ENCODE measurements at regions not wholly inside any gene's neighbourhood (a gene's known extent, or its start where the extent isn't known, plus 50 kb on each side); places are given as distances from the start of the nearest gene placed in this dataset.
A peak's percentile ranks its signal among the peaks of the same experiment; 100 is the strongest.
"Not testable (repeated sequence)": the region's sequence is repeated elsewhere in the genome, so short reads cannot be mapped to it uniquely, and the experiment has no call there.

DNA sequence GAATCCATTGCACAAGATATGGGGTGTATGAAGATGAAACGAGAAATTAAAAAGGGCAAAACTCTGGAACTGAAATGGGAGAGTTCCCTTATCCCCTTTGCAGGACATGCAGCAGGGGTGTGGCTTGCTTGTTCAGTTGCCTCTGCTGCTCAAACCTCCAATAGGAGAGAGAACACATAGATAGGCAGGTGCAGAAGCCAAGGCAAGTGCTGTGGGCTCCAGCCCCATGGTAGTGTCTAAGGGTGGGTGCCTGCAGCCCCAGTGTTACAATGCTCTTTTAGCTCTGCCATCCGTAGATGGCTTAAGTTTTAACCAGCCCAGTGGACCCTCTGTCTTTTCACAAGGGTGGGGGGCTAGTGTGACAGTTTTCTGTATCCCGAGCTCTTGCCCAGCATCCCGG lies 69.7 kb downstream of the CMAS start:
- DNase-seq: no peak

DNA sequence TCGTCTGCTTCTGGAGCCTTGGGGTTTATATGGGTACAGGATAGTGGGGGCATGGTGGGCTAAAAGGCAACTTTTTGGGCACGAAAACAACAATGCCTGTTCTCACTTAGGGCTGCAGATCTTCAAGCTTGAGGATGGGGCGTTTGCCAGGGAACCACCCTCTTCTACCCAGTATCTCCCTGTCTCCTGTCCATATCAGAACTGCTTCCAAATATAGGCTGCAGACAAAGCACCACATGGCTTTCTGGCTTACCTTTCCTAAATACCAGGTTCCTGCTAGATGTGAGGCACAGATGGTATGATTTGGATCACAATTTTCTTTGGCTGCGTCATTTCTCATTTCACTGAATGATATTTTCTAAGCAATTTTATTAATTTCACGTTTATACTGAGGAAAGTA lies 70.4 kb downstream of the CMAS start:
- no peak for DNase-seq

DNA sequence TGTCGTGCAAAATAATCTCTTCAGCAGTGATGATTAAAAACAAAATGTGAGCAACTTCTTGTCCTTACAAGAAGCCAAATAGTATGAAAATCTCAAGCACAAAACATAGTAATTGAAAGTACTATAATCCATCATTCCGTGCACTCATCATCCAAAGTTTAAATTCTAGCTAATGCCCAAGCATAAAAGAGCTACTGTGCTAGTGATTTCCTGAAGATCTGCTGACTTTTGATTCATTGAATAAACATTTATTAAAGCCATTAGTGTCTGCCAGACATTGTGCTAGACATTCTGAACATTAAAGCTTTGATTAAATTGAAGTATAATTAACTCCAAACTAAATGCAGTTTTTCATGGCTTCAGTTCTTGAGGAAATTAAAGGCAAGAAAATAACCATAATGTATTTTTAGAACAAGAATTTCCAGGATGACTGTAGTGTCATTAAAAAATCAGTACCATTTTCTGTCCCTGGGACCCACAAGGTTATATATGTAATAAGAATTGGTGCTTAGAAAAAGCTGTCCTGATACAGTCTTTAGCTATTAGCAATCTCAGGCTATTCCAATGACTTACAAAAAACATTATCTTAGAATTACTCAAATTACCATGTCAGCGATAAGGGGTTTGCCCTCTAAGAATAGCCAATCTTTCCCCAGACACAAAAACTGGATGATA lies 71.7 kb downstream of the CMAS start:
- no peak for DNase-seq

DNA sequence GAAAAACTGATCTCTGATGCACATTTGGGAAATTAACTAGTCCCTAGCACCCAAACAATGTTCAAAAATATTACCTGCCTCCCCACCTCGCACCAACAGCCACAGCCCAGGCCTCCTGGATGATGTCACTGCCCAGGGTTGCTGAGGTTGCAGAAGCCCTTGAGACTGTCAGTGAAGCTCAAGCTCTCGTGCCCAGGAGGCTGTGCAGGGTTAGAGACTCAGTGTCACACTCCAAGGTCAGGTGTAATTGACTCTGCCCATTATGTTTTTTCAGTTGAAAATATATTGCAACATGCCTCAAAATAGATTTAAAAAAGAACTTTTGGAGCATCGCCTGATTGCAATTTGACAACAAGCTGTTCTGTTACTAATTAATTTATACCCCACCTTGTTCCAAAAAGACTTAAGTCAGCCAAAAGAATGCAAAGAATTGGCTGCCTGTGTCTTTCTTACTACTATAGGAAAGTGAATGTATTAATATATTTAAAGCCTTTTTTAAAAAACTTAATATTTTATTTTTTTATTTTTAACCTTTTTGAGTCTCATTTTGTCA lies 72.3 kb downstream of the CMAS start:
- DNase-seq: peak; percentile 15

DNA sequence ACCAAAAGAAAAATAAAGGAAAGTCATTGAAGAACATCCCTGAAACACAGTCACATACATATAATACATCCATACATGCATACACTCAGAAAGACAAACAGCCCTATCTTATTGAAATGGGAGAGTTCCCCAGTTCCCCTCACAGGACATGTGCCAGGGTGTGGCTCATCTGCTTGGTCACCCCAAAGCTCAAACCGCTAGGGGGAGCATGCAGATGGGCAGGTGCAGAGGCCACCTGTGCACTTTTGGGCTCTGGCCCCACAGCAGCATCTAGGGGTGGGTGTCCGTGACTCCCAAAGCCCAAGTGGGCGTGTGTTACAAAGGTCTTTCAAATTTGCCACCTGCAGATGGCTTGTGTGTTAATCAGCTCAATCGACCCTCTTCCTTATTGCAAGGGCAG lies 75.2 kb downstream of the CMAS start:
- peak; percentile 66 for DNase-seq

DNA sequence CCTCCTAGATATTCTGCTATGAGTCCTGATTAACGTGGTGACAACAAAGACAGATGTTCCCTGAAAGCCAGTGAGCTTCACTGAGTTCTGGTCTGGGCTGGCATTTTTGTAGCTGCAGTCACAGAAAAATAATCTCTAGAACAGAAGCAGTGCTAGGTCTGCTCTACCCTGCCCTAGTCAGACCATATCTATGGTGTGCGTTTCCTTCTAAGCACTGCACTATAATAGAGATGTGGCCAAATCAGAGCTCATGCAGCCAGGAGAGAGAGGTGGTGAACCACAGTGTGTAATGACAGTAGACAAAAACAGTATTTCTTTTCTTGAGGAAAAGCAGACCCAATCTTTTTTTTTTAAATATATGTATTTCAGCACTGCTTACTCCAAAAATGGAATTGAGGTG lies 76.3 kb downstream of the CMAS start:
- no peak for DNase-seq

DNA sequence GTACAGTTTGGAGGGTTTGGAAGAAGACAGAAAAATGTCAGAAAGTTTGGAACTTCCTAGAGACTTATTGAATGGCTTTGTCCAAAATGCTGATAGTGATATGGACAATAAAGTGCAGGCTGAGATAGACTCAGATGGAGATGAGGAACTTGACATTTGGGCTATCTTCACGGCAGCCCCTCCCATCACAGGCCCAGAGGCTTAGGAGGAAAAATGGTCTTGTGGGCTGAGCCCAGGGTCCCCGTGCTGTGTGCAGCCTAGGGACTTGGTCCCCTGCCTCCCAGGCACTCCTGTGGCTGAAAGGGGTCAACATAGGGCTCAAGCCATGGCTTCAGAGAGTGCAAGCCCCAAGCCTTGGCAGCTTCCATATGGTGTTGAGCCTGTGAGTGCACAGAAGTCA lies 79.0 kb downstream of the CMAS start:
- DNase-seq: no peak

DNA sequence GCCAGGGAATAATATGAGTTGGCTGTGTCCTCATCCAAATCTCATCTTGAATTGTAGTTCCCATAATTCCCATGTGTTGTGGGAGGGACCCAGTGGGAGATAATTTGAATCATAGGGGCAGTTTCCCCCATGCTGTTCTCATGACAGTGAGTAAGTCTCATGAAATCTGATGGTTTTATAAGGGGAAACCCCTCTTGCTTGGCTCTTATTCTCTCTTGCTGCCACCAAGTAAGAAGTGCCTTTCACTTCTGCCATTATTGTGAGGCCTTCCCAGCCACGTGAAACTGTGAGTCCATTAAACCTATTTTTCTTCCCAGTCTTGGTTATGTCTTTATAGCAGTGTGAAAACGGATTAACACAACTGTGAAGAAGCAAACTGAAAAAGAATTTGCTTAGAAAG lies 80.1 kb downstream of the CMAS start:
- DNase-seq: not testable (repeated sequence)

DNA sequence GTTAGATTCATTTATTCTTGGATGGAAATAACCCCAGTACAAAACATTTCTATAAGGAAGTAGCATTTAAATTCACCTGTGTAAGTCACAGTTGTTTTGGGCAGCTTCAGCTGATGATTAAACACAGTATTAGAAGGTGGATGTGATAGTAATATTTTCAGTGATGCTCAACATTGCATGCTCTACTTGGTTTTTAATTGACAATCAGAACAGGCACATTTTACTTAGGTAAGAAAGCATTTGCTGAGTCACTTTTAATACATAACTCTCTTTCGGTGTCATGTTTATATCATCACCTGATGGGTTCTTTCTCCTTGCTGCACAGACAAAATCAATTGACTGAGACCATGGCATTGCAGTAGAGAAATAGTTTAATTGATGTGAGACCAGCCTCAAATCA lies 80.7 kb downstream of the CMAS start:
- DNase-seq: no peak

DNA sequence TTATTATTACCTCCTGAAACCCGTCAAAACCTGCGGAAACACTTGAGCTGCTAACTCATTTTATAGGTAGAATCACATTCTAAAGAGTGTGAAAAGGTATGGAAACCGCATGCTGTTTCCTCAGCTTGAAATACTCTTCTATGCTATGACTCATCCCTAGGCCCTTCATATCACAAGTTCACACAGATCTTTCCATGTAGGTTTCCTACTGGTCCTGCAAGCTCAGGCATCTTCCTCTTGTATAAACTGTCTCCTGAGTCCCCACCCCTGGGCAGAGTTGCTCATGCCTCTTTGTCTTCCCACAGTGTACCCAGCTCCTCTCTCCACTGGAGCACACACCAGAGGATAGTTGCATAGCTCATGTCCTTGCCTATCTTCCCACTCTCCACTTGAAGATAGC lies 84.7 kb downstream of the CMAS start:
- DNase-seq: peak; percentile 61

DNA sequence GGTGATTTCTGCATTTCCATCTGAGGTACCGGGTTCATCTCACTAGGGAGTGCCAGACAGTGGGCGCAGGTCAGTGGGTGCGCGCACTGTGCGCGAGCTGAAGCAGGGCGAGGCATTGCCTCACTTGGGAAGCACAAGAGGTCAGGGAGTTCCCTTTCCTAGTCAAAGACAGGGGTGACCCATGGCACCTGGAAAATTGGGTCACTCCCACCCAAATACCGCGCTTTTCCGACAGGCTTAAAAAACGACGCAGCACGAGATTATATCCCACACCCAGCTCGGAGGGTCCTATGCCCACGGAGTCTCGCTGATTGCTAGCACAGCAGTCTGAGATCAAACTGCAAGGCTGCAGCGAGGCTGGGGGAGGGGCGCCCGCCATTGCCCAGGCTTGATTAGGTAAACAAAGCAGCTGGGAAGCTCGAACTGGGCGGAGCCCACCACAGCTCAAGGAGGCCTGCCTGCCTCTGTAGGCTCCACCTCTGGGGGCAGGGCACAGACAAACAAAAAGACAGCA lies 90.6 kb downstream of the CMAS start:
- DNase-seq: peak; percentile 67

Data from DMS53 (cell line).